Motor neuron (in vitro differentiated cells): ENCODE measurements at regions not wholly inside any gene's neighbourhood (a gene's known extent, or its start where the extent isn't known, plus 50 kb on each side); places are given as distances from the start of the nearest gene placed in this dataset.

Source experiments
- ATAC-seq, 8 experiments: fragments of 200-7000 bp; cut with Tn5 transposase; replicated peaks in 6 of 8; 2 replicates each; pipeline ENCODE4 v1.8.0; 2021; ENCODE audit warnings: mild to moderate bottlenecking in 8 of 8, moderate library complexity in 8 of 8
- H3K27ac ChIP-seq, 2 donors: fragments of 250-450 bp; sonication (Bioruptor Pico); 2 replicates each; pipeline ENCODE4 v1.9.0; 2021; ENCODE audit warnings: antibody characterized with exemption in 2 of 2, mild to moderate bottlenecking in 2 of 2, moderate library complexity in 1 of 2
- H3K4me1 ChIP-seq, 2 donors: fragments of 250-450 bp; sonication (Bioruptor Pico); replicated peaks in 1 of 2; 2 replicates each; pipeline ENCODE4 v1.6.1; 2021; ENCODE audit warnings: antibody characterized with exemption in 2 of 2, mild to moderate bottlenecking in 2 of 2, moderate library complexity in 1 of 2
- H3K4me3 ChIP-seq, 5 donors: fragments of 250-450 bp; sonication (Bioruptor Pico); 2 replicates each; pipeline ENCODE4 v1.9.0; 2021; ENCODE audit warnings: antibody characterized with exemption in 5 of 5, mild to moderate bottlenecking in 5 of 5, moderate library complexity in 4 of 5
- WGBS, 10 experiments: fragments of 450-650 bp; shearing (Covaris generic); methylation state at CpG; one replicate each; pipeline ENCODE4 v1.0.0; 2022; 5-methylcytosine and 5-hydroxymethylcytosine counted together
- in situ Hi-C, 9 experiments: fragments of 400-800 bp; cut with MboI; loops; one replicate each; pipeline ENCODE4 v1.15.0; 2021; ENCODE audit warnings: low sequenced_read_pairs in 9 of 9, low pct_unique_long_range_greater_than_20kb in 2 of 9; ENCODE audit not compliant: unreplicated experiment in 9 of 9

DNA sequence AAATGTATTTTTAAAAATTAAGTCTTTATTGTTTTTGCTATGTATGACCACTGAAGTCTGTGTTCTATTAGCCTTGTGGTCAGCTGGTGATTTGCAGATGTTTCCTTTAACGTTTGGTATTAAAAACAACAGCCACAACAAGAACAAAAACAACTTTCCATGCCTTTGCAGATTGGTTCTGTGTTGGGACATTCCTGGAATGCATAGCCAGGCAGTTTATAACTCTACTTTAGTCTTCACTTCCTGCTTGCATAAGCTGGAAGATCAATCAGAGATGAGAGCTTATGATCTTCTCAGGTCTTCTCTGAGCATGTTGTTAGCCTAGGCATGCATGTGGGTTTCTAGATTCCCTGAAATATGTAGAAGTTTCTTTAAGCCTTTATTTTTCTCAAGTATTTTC is 58.9 kb upstream of the SEMA3C start:
- no peak overlapping the region for H3K4me3 ChIP-seq
- ATAC-seq: no peak
- WGBS, 10 experiments: 0 to 78% (median 50%) methylated on average over 1 of the region's 1 CpG; no CpG with 5 or more reads in 1 of the 10 experiments
- no peak overlapping the region for H3K27ac ChIP-seq
- H3K4me1 ChIP-seq: no peaks in the 10 kb centered on the region
- in situ Hi-C loops: no loop called here

GRCh38 chr7:80974396-80975358 is 55.8 kb upstream of the SEMA3C start:
- Histone ChIP-seq H3K27ac (no peak overlapping the region), H3K4me3 (no peak overlapping the region), H3K4me1 (no peaks in the 10 kb centered on the region)
- no peak for ATAC-seq
- 80 to 100% (median 88%) methylated on average over 1 to 11 of the region's 22 CpGs; no CpG with 5 or more reads in 3 of the 10 experiments for whole genome bisulfite sequencing, 10 experiments
- in situ Hi-C loops: no loop called here

DNA sequence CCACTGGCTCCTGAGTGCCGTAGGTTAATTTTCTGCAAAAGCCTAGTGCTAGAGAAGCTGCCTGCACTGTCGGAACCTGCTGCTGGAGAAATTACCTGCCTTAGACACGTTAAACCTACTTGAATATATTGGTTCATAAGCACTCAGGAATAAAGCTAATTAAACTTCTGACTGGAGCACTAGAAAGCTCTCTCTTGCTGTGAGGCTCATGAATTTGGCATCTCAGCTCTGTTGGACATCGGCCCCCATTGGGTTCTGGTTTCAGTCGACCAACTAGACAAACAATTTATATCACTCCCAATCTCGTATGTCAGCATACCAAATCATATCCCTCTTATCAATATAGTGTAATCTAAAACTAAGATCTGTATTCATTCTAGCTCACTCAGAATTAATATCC is 52.4 kb upstream of the SEMA3C start:
- H3K4me3 ChIP-seq: no peak overlapping the region
- no peak for ATAC-seq
- H3K27ac ChIP-seq: no peak overlapping the region
- in situ Hi-C loops: no loop called here
- WGBS, 10 experiments: 54 to 100% (median 86%) methylated on average over 2 to 6 of the region's 6 CpGs; no CpG with 5 or more reads in 1 of the 10 experiments
- no peaks in the 10 kb centered on the region for H3K4me1 ChIP-seq
